ENCODE measurements at regions not wholly inside any gene's neighbourhood (a gene's known extent, or its start where the extent isn't known, plus 50 kb on each side); places are given as distances from the start of the nearest gene placed in this dataset.
"Not testable (repeated sequence)": the region's sequence is repeated elsewhere in the genome, so short reads cannot be mapped to it uniquely, and the experiment has no call there.

- DNase-seq (ENCODE audit: low read depth in 2 of 2): not testable (repeated sequence)
Measured at GRCh38 chr7:56697058-56697457, 435.2 kb downstream of the ZNF479 start.

GRCh38 chr7:56686276-56686859 lies 445.9 kb downstream of the ZNF479 start:
- no peak for DNase-seq (ENCODE audit: low read depth in 2 of 2)

- no peak for DNase-seq (ENCODE audit: low read depth in 2 of 2)
Measured at GRCh38 chr7:56639173-56639746, 493.0 kb downstream of the ZNF479 start.

GRCh38 chr7:56609852-56610355 lies 493.7 kb upstream of the NUPR2 start:
- DNase-seq (ENCODE audit: low read depth in 2 of 2): no peak

- DNase-seq (ENCODE audit: low read depth in 2 of 2): no peak
Measured at GRCh38 chr7:56605146-56605545, 488.9 kb upstream of the NUPR2 start.

- DNase-seq (ENCODE audit: low read depth in 2 of 2): no peak
Measured at GRCh38 chr7:56578612-56579011, 462.4 kb upstream of the NUPR2 start.

- DNase-seq (ENCODE audit: low read depth in 2 of 2): no peak
Measured at GRCh38 chr7:56570968-56571367, 454.8 kb upstream of the NUPR2 start.

GRCh38 chr7:56538541-56539429 lies 422.6 kb upstream of the NUPR2 start:
- no peak for DNase-seq (ENCODE audit: low read depth in 2 of 2)

GRCh38 chr7:56537952-56538351 lies 421.7 kb upstream of the NUPR2 start:
- DNase-seq (ENCODE audit: low read depth in 2 of 2): no peak

GRCh38 chr7:56537477-56537876 lies 421.3 kb upstream of the NUPR2 start:
- DNase-seq (ENCODE audit: low read depth in 2 of 2): no peak

- DNase-seq (ENCODE audit: low read depth in 2 of 2): no peak
Measured at GRCh38 chr7:56495165-56495564, 378.9 kb upstream of the NUPR2 start.

- DNase-seq (ENCODE audit: low read depth in 2 of 2): no peak
Measured at GRCh38 chr7:56493704-56494450, 377.7 kb upstream of the NUPR2 start.

GRCh38 chr7:56493196-56493595 lies 377.0 kb upstream of the NUPR2 start:
- no peak for DNase-seq (ENCODE audit: low read depth in 2 of 2)

GRCh38 chr7:56491636-56492425 lies 375.6 kb upstream of the NUPR2 start:
- no peak for DNase-seq (ENCODE audit: low read depth in 2 of 2)

- DNase-seq (ENCODE audit: low read depth in 2 of 2): no peak
Measured at GRCh38 chr7:56483861-56484550, 367.8 kb upstream of the NUPR2 start.

- DNase-seq (ENCODE audit: low read depth in 2 of 2): no peak
Measured at GRCh38 chr7:56483153-56483552, 366.9 kb upstream of the NUPR2 start.

- DNase-seq (ENCODE audit: low read depth in 2 of 2): no peak
Measured at GRCh38 chr7:56479748-56480147, 363.5 kb upstream of the NUPR2 start.

GRCh38 chr7:56479136-56479535 lies 362.9 kb upstream of the NUPR2 start:
- no peak for DNase-seq (ENCODE audit: low read depth in 2 of 2)

- DNase-seq (ENCODE audit: low read depth in 2 of 2): no peak
Measured at GRCh38 chr7:56474271-56474670, 358.1 kb upstream of the NUPR2 start.

GRCh38 chr7:56471811-56472210 lies 355.6 kb upstream of the NUPR2 start:
- no peak for DNase-seq (ENCODE audit: low read depth in 2 of 2)

Data from stimulated activated CD8-positive, alpha-beta memory T cell treated with anti-CD3 and anti-CD28 coated beads, Interleukin-7, amount 100 ng/mL, for 1 hour (primary cell).